ENCODE measurements at regions not wholly inside any gene's neighbourhood (a gene's known extent, or its start where the extent isn't known, plus 50 kb on each side); places are given as distances from the start of the nearest gene placed in this dataset.

DNA sequence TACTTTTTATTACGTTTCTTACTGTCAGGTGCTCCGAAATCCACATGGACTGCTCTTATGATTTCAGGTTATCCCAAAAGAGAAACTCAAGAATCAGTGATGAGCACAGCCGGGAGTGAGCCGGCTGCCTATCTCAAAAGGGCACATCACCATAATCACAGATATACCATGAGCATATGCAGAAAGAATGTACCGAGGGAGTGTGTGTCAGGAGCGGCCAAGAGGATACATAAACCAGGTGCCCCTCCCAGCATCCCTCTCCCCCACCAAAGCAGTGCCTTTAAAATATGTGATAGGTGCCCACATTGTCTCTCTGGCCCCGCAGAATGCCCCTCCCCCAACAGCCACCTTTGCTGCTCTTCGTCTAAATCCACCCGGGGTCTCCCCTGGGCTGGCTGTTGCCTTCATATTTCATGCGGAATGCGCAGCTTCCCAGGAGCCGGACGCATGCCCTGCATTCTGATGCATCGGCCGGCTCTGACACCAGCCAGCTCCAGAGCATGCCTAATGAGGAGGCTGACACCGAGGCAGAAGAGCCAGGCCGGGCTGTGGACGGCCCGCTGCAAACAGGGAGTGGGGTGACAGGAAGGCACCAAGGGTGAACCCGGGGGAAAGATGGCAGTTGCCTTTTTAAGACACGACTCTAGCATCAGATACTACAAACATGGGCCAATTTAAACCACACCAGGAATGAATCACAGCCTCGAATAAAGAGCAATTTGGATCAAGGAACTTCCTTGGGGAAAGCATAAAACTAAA, 652.3 kb downstream of the BNC2 start:
- no peak overlapping the region for H3K4me3 ChIP-seq (ENCODE audit: low read depth, low read length)
- no peak for DNase-seq
- H3K9me3 ChIP-seq = no peaks in the 10 kb centered on the region
- H3K36me3 ChIP-seq = no peaks in the 10 kb centered on the region
- no peaks in the 10 kb centered on the region for H3K4me1 ChIP-seq
- no peaks in the 10 kb centered on the region for H3K27me3 ChIP-seq
- TF ChIP-seq, protein P1, sequence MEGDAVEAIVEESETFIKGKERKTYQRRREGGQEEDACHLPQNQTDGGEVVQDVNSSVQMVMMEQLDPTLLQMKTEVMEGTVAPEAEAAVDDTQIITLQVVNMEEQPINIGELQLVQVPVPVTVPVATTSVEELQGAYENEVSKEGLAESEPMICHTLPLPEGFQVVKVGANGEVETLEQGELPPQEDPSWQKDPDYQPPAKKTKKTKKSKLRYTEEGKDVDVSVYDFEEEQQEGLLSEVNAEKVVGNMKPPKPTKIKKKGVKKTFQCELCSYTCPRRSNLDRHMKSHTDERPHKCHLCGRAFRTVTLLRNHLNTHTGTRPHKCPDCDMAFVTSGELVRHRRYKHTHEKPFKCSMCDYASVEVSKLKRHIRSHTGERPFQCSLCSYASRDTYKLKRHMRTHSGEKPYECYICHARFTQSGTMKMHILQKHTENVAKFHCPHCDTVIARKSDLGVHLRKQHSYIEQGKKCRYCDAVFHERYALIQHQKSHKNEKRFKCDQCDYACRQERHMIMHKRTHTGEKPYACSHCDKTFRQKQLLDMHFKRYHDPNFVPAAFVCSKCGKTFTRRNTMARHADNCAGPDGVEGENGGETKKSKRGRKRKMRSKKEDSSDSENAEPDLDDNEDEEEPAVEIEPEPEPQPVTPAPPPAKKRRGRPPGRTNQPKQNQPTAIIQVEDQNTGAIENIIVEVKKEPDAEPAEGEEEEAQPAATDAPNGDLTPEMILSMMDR (IDR thresholded peaks at IDR 0.05; ENCODE audit: low read depth, low read length) = no peak

DNA sequence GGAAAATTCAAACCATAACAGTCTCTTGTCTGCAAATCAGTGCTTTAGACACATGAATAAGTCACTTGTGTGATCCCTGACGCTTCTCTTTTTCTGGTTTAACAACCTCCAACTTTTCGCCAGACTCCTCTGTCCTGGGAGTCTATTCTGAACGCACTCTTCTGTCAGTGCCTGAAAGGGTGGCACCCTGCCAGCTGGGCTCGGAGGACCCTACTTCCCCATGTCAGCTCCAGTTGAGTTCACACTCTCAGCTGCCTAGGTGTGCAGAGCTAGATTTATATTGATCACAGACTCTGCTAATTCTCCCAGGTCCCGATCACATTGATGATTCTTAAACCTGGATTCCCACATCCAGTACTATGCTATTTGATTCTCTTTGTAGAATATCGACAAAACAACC, 649.1 kb downstream of the BNC2 start:
- Histone ChIP-seq H3K4me1 (no peaks in the 10 kb centered on the region), H3K4me3 (ENCODE audit: low read depth, low read length) (no peak overlapping the region), H3K9me3 (no peaks in the 10 kb centered on the region), H3K36me3 (no peaks in the 10 kb centered on the region), H3K27me3 (no peaks in the 10 kb centered on the region)
- DNase-seq = peak; percentile 27
- TF ChIP-seq, protein P1 (IDR thresholded peaks at IDR 0.05; ENCODE audit: low read depth, low read length) = no peak

DNA sequence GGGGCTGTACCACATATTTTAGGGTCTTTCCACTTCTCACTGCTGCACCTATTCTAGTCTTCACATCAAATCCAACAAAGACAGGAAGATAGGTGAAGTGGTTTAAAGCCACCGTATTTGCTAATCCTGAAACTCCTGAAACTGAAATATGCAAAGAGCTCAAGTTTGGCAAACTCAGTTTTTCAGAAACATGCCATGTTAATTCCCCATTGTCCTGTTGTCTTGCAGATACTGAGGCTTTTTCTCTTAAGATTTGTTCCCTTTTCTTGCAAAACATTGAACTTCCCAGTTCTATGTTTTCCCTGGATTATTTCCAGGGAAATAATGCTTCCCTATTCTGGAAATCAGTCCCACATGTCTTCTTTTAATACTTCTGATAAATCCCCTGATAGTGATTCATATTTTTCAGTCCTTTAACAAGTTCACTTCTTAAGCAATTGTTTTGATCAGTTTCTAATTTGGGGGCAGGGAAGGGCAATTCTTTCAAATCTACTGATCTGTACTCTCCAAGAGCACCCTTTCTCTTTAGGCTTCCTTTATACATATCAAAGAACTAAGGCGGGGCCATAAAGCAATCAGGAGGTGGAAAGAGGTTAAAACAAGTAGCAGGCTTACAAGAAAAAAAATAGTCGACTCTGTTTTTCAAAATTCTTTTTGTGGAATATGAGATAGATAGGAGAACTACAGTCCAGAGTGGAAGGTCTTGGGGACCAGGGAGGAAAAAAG, 648.5 kb downstream of the BNC2 start:
- Histone ChIP-seq H3K4me1 (no peaks in the 10 kb centered on the region), H3K36me3 (no peaks in the 10 kb centered on the region), H3K27me3 (no peaks in the 10 kb centered on the region), H3K4me3 (ENCODE audit: low read depth, low read length) (no peak overlapping the region), H3K9me3 (no peaks in the 10 kb centered on the region)
- no peak for DNase-seq
- TF ChIP-seq, protein P1 (IDR thresholded peaks at IDR 0.05; ENCODE audit: low read depth, low read length) = no peak

DNA sequence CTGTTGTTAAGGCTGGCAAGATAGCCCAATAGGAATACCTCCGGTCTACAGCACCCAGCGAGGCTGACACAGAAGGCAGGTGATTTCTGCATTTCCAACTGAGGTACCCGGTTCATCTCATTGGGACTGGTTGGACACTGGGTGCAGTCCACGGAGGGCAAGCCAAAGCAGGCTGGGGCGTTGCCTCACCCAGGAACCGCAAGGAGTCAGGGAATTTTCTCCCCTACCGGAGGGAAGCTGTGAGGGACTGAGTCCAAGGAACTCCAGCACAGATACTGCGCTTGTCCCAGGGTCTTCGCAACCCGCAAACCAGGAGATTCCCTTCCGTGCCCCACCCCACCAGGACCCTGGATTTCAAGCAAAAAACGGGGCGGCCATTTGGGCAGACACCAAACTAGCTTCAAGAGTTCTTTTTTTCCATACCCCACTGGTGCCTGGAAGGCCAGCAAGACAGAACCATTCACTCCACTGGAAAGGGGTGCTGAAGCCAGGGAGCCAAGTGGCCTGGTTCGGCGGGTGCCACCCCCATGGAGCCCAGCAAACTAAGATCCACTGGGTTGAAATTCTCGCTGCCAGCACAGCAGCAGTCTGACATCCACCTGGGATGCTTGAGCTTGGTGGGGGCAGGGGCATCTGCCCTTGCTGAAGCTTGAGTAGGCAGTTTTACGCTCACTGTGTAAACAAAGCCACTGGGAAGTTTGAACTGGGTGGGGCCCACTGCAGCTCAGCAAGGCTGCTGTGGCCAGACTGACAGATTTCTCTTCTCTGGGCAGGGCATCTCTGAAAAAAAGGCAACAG, 647.2 kb downstream of the BNC2 start:
- H3K27me3 ChIP-seq = no peaks in the 10 kb centered on the region
- H3K9me3 ChIP-seq = no peaks in the 10 kb centered on the region
- no peak for DNase-seq
- no peaks in the 10 kb centered on the region for H3K36me3 ChIP-seq
- H3K4me1 ChIP-seq = no peaks in the 10 kb centered on the region
- TF ChIP-seq, protein P1 (IDR thresholded peaks at IDR 0.05; ENCODE audit: low read depth, low read length) = no peak
- H3K4me3 ChIP-seq (ENCODE audit: low read depth, low read length) = no peak overlapping the region

DNA sequence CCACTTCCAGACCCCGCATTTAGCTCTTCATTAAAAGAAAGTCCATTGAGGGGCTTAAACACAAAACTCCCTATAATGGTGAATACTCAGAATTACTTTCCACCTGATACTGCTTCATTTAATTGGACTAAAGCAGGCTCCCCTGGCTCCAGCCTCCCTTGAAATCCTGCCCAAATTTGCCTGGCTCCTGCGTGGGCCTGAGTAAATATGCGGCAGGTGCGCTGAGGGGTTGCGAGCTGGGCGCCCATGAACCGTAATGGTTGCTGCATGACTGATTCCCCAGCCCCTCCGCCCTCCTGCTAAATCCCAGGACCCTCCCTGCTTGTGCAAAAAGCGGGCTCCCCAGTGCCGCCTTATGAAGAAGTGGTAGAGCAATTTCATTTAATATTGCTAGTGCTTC, 639.7 kb downstream of the BNC2 start:
- Histone ChIP-seq H3K4me1 (no peaks in the 10 kb centered on the region), H3K4me3 (ENCODE audit: low read depth, low read length) (no peak overlapping the region), H3K9me3 (no peaks in the 10 kb centered on the region), H3K27me3 (no peaks in the 10 kb centered on the region), H3K36me3 (no peaks in the 10 kb centered on the region)
- DNase-seq = no peak
- TF ChIP-seq, protein P1 (IDR thresholded peaks at IDR 0.05; ENCODE audit: low read depth, low read length) = no peak

Measured in BE2C (cell line).